ENCODE measurements at regions not wholly inside any gene's neighbourhood (a gene's known extent, or its start where the extent isn't known, plus 50 kb on each side); places are given as distances from the start of the nearest gene placed in this dataset.

DNA sequence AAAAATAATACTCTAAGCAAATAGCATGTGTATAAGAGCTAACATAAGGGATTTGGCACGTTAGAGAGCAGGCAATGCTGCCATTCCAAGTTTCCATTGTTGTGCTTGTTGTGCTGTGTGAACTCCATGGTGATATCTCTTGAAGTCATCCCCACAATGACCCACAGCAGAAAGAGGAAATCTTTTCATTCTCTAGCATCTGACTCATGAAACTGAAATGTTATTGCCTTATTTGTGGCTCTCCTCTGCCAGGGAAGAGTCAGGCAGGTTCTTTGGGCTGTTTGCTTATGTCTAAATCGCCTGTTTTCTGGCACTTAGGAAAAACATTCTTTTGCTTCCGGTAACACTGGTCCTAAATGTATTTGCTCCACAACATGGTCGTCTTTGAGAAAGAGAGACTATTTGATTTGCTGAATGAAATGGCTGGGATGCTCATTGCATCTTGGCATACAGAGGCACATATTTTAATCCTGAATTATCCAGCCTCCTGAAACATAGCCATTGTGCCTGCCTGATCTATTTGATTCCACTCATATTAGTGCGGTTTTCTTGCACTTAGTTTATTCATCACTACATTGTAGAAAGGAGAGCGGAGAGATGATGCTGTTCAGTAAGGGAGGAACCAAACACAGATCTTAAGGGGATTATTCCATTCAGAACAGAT lies 188.8 kb downstream of the CSNK1G3 start:
- TF ChIP-seq EP300 (IDR thresholded peaks at IDR 0.05): no peak
- TF ChIP-seq, protein P1, sequence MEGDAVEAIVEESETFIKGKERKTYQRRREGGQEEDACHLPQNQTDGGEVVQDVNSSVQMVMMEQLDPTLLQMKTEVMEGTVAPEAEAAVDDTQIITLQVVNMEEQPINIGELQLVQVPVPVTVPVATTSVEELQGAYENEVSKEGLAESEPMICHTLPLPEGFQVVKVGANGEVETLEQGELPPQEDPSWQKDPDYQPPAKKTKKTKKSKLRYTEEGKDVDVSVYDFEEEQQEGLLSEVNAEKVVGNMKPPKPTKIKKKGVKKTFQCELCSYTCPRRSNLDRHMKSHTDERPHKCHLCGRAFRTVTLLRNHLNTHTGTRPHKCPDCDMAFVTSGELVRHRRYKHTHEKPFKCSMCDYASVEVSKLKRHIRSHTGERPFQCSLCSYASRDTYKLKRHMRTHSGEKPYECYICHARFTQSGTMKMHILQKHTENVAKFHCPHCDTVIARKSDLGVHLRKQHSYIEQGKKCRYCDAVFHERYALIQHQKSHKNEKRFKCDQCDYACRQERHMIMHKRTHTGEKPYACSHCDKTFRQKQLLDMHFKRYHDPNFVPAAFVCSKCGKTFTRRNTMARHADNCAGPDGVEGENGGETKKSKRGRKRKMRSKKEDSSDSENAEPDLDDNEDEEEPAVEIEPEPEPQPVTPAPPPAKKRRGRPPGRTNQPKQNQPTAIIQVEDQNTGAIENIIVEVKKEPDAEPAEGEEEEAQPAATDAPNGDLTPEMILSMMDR (IDR thresholded peaks at IDR 0.05): no peak
